ENCODE measurements at regions not wholly inside any gene's neighbourhood (a gene's known extent, or its start where the extent isn't known, plus 50 kb on each side); places are given as distances from the start of the nearest gene placed in this dataset.

DNA sequence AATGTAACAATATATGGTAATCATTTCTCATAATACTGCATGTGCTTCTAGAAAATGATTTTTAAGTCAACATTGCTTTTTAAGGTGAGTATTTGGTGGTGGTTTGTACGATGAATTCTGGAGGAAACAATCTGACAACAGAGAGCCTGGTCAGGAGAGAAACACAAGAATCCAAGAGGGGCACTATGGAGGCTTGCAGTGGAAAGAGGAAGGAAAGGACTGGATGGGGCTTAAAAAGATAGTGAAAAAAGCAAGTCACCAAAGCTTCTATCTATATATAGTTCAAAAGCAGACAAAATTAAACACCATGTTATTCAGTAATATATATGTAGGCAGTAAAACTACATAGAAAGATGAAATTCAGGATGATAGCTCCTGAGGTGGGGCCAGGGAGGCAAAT, 109.4 kb upstream of the SERTAD2 start:
- Histone ChIP-seq H3K4me1 (ENCODE audit: insufficient read depth) (no peaks in the 10 kb centered on the region), H3K27ac (no peak overlapping the region), H3K9me3 (no peaks in the 10 kb centered on the region), H3K36me3 (no peaks in the 10 kb centered on the region), H3K27me3 (no peaks in the 10 kb centered on the region), H3K4me3 (no peak overlapping the region)
- DNase-seq: no peak
- no peak for TF ChIP-seq POLR2A (IDR thresholded peaks at IDR 0.05)
- TF ChIP-seq EP300 (IDR thresholded peaks at IDR 0.05): no peak
- TF ChIP-seq, protein P1, sequence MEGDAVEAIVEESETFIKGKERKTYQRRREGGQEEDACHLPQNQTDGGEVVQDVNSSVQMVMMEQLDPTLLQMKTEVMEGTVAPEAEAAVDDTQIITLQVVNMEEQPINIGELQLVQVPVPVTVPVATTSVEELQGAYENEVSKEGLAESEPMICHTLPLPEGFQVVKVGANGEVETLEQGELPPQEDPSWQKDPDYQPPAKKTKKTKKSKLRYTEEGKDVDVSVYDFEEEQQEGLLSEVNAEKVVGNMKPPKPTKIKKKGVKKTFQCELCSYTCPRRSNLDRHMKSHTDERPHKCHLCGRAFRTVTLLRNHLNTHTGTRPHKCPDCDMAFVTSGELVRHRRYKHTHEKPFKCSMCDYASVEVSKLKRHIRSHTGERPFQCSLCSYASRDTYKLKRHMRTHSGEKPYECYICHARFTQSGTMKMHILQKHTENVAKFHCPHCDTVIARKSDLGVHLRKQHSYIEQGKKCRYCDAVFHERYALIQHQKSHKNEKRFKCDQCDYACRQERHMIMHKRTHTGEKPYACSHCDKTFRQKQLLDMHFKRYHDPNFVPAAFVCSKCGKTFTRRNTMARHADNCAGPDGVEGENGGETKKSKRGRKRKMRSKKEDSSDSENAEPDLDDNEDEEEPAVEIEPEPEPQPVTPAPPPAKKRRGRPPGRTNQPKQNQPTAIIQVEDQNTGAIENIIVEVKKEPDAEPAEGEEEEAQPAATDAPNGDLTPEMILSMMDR (IDR thresholded peaks at IDR 0.05): no peak
- intact Hi-C loops (cut with DNase I): no loop called here
- WGBS, 3 donors: 67 to 70% (median 69%) methylated on average over 1 of the region's 1 CpG

DNA sequence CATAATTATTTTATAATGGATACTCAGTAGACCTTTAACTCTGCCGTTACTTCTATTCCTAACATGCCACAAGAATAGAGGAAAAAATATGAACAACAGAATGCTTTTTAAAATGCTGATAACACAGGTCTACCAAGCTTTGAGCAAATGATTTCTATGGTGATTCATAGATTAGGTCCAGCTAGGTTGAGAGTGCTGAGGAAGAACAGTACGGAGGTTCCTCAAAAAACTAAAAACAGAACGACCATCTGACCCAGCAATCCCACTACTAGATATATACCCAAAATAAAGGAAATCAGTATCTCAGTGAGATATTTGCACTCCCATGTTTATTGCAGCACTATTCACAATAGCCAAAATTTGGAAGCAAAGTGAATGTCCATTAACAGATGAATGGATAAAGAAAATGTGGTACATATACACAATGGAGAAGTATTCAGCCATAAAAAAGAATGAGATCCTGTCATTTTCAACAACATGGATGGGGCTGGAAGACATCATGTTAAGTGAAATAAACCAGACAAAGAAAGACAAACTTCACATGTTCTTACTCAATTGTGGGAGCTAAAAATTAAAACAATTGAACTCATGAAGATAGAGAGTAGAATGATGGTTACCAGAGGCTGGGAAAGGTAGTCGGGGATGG, 111.6 kb upstream of the SERTAD2 start:
- TF ChIP-seq, protein P1 (IDR thresholded peaks at IDR 0.05): no peak
- TF ChIP-seq EP300 (IDR thresholded peaks at IDR 0.05): no peak
- TF ChIP-seq POLR2A (IDR thresholded peaks at IDR 0.05): no peak
- intact Hi-C loops (cut with DNase I): loop anchor here in 3 of 4 donors (5.0 kb wide), 2 partner anchors 92 to 113 kb away; partner anchors contain the start of gene SERTAD2 (in 2 of the 3)
- no peak overlapping the region for H3K4me3 ChIP-seq
- no peaks in the 10 kb centered on the region for H3K36me3 ChIP-seq
- H3K27ac ChIP-seq: no peak overlapping the region
- no peaks in the 10 kb centered on the region for H3K9me3 ChIP-seq
- H3K4me1 ChIP-seq (ENCODE audit: insufficient read depth): peaks cover 2% of the 10 kb centered on the region
- no peaks in the 10 kb centered on the region for H3K27me3 ChIP-seq
- no peak for DNase-seq
- 90 to 92% (median 92%) methylated on average over 4 of the region's 4 CpGs for WGBS, 3 donors

DNA sequence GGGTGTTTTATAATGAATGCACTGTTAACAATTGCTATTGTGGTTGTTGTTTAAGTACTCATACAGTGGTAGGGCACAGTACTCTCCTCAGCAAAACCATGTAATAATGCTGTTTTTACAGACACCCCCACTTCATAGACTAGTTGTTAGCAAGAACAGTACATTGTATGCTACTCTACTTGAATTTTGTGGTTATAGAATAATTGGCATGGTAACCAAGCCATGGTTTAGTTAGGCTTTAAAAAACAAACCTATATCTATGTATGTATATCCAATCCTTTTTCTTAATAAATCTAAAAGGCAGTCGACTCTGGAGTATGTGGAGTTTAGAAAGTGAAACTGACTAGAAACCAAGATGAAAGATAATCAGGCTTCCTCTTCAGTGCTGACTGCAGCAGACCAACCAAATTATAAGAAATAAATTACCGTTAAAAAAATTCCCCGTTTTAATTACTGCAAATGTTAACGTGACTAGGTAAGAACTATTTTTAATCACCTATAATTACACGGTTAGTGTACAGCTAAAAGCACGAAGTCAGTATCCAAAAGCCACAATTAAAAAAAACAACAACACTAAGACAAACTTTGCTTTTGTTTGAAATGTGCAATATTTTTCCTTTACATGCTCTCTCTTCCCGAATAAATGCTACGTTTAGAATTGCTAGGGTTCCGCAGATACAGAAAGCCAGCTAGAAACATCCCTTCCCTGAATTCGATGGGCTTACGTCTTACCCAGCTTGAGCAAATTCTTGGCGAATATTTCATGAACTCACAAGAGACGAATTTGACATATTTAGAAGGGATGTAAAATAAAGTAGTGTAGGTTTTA, 113.3 kb upstream of the SERTAD2 start:
- H3K27ac ChIP-seq: peak overlapping the region; percentile 89 to 95
- H3K4me3 ChIP-seq: peak overlapping the region; percentile 66
- H3K9me3 ChIP-seq: peaks cover 0 to 4% of the 10 kb centered on the region in 2 donors
- 0% methylated on average over 13 of the region's 13 CpGs for WGBS, 3 donors
- peaks cover 2% of the 10 kb centered on the region for H3K4me1 ChIP-seq (ENCODE audit: insufficient read depth)
- H3K36me3 ChIP-seq: no peaks in the 10 kb centered on the region
- intact Hi-C loops (cut with DNase I): loop anchor here in 3 of 4 donors (5.0 kb wide), 2 partner anchors 90 to 115 kb away; partner anchors contain the start of gene SERTAD2 (in 2 of the 3)
- H3K27me3 ChIP-seq: no peaks in the 10 kb centered on the region
- DNase-seq: no peak
- TF ChIP-seq, protein P1 (IDR thresholded peaks at IDR 0.05): no peak
- TF ChIP-seq POLR2A (IDR thresholded peaks at IDR 0.05): no peak
- TF ChIP-seq EP300 (IDR thresholded peaks at IDR 0.05): no peak

DNA sequence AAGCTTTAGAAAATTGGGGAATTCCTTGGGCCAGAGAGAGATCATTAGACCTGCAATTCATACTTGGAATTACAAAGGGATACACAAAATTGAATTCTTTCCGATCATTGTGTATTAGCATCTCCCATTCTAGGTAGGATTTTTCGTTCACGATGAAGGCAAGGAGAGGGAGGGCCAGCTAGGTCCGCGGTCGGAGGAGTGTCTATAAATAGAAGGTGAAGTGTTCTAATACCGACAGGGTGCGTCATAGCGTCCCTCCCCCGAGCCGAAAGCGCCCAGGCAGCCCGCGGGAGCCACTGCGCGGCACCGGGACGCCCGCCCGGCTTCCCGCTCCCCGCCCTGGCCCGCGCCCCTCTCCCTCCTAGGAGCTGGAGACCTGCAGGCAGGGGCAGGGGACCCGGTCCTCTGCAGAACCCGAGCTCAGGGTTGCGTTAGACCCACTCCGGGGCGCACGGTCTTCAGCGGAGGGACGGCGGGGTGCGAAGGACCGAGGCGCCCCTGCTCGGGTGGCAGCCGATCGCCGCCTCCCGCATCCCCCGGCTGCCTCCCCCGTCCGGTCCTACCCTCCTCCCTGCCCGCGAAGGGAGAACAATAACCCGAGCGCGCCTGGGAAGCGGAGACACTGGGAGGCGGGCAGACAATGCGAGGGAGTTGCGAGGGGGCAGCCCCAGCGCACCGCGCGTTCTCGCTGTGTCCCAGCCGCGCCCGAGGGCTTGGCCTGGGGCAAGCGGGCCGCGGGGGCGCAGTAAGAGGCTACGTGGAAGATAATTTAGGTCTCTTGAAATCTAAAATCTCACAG, 114.2 kb upstream of the SERTAD2 start:
- intact Hi-C loops (cut with DNase I): loop anchor here in 3 of 4 donors (5.0 kb wide), 2 partner anchors 89 to 116 kb away; partner anchors contain the start of gene SERTAD2 (in 2 of the 3)
- H3K4me3 ChIP-seq: peak overlapping the region; percentile 66
- H3K4me1 ChIP-seq (ENCODE audit: insufficient read depth): peaks cover 2% of the 10 kb centered on the region
- H3K9me3 ChIP-seq: peaks cover 0 to 4% of the 10 kb centered on the region in 2 donors
- TF ChIP-seq, protein P1 (IDR thresholded peaks at IDR 0.05): no peak
- TF ChIP-seq POLR2A (IDR thresholded peaks at IDR 0.05): peak; percentile 88
- WGBS, 3 donors: 0 to 1% (median 1%) methylated on average over 44 to 66 of the region's 66 CpGs
- peak; percentile 89 to 93 (median 91) for DNase-seq
- H3K36me3 ChIP-seq: no peaks in the 10 kb centered on the region
- no peaks in the 10 kb centered on the region for H3K27me3 ChIP-seq
- peak overlapping the region; percentile 89 to 95 for H3K27ac ChIP-seq
